AG08396 (cell line): ENCODE measurements at regions not wholly inside any gene's neighbourhood (a gene's known extent, or its start where the extent isn't known, plus 50 kb on each side); places are given as distances from the start of the nearest gene placed in this dataset.
A peak's percentile ranks its signal among the peaks of the same experiment; 100 is the strongest.

Experiments used
- DNase-seq: peaks from one replicate; pipeline ENCODE4 v3.0.0; 2012; ENCODE audit warnings: low spot score, mixed read lengths

DNA sequence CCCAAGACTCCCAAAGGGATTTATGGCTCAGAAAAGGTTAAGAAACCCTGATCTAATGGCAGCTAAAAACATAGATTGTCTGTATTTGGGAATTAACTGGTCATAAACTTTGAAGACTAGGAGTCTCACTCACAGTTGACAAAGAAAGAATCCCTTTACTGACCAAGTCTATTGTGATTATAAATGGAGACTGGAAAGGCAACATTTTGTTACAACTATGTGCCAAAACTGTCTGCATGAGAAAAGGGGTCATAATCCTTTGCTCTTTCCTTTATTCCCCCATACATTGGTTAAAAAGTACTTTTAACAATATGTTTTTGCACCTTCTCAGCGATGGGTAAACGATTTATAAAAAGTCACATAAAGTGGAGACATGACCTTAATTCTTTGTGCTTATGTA, 206.9 kb upstream of the MAP3K7 start:
- no peak for DNase-seq

DNA sequence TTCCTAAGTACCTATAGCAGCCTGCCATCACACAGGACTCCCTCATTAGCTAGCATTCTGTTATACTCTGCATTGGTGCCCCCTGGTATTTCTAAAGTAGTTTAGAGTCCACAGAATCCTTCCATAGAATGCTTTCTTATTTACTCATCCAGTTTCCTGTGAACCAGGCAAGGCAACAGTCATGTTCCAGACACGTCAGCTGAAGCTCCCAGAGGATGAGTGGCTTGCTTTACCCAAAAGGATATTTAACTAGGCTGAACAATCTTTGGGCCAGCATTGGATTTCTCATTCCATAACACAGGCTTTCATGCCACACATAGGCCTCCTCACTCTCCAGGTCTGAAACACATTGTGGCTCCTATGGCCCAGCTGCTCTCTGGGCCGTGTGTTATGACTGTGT, 203.8 kb upstream of the MAP3K7 start:
- DNase-seq = peak; percentile 9

DNA sequence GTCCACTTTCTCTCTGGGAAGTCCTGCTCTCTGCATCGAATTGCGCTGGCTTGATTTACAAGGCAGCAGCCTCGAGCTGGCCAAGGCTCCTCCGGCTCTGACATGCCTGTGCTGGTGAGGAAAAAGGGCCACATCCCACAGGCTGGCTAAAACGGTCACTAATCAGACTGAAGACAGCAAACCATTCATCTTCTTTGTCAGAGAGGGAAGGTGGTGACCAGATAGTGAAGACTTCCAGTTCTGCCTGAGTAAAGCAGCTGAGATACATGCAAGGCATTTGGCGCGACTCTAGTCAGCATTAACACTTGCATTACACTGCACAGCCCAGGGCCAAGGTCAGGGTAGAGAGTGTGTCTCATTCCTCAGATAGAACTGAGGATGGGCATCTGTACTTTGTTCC, 203.2 kb upstream of the MAP3K7 start:
- no peak for DNase-seq

DNA sequence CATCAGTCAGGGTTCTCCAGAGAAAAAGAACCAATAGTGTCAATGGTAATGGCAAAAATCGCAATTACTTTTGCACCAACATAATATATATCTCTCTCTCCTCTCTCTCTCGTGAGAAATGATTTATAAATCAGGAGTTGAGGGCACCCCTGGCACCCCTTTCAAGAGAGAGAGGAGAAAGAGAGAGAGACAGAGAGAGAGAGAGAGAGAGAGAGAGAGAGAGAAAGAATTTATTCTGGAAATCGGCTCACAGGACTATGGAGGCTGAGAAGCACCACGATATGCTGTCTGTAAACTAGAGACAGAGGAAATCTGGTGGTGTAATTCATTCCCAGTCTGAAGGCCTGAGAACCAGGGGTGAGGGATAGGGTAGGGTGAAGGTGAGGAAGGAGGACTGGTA, 201.9 kb upstream of the MAP3K7 start:
- DNase-seq = no peak

DNA sequence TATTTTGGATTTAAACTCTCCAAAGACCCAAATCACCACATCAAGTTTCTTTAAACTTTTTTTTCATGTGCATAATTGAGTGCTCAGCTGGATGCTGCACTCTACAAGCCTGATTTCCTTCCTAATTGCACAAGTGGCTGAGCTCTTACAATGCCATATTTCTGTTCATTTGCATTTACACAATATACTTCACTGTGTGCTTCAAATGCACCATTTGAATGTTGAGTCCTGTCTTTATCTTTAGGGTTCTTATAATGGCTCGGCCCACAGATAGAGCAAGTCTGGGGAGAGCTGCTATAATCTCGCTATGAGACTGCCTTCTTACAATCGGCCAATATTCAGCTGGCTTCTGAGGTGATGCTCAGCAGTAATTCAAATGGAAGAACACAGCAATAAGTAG, 200.6 kb upstream of the MAP3K7 start:
- DNase-seq = no peak

DNA sequence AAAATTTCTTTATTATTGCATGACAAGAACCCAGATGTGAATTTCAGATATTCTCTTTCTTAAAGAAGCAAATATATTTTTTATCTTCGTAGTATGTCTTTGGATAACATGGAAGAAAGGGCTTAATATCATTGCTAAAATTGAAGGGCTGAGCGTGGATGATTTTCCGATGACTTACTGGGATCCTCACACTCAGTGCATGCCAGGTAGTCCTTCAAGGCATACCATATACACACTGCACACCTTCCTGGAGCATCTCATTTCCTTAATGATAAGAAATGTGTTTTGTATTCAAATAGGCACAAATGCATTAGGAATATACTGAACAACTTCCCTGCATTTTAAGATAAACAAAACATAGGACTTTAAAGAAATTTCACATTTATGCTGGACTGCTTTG, 193.9 kb upstream of the MAP3K7 start:
- DNase-seq = no peak

DNA sequence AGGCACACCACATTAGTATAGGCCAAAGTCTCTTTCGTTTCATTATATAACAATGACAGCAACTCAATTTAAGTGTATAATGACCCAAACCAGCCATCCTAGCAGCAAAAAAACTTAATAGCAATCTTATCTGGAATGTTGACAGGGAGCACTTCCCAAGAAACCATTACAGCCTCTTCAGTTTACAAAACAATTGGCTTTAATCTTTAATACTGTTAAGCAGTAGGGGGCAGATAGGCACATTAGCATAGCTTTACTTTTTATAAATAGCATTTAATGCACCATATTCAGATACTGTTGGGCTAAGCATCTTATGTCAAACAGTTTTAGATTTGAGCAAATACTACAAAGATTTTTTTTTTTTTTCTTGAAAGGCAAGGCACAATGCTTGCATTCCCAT, 193.3 kb upstream of the MAP3K7 start:
- DNase-seq = no peak

DNA sequence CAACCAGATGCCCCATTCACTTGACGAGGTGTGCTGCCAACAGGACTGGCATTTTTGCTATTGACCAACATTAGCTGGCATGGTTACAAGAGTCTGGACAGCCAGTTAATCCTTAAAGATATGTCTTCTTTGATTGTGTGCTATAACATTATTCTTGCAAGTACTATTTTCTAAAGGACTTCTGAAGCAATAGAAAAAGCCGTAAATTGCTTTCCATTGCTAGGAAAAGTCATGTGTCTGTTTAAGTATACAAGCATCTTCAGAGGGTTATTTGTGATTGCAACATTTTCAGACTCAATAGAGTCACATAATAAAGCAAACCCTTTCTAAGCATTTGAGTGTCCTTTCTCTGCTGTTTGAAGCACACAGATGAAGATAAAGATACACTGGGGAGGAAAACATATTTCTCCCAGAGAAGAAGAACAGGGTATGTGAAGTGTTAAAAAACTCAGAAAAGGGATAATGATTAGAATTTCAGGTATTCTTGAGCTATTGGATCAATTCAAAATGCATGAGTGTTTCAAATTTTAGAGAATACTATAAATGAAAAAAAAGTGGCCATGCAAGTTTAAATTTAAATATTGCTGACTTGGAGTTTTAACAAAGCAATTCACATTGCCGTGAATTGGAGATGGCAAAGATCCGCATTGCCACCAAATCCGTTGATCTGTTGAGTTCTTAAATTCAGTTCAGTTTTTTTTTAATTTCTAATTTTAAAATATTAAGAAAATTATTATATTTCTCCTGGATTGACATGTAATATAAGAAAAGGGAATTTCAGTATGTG, 191.7 kb upstream of the MAP3K7 start:
- no peak for DNase-seq

DNA sequence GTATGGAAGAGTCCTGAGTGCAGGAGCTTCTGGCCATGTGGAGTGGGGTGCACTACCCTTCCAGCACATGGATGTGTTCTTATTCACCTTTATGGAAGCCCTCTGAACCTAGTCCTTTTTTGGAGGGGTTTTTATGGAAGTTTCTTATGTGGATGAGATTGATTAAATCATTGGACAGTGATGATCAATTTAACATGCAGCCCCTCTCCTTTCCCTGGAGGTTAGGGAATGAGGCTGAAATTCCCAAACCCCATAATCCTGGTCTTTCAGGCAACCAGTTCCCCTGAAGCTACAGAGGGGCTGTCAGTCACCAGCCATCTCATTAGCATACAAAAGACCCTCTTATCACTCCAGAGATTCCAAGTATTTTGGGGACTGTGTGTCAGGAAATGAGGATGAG, 183.9 kb upstream of the MAP3K7 start:
- DNase-seq = no peak

DNA sequence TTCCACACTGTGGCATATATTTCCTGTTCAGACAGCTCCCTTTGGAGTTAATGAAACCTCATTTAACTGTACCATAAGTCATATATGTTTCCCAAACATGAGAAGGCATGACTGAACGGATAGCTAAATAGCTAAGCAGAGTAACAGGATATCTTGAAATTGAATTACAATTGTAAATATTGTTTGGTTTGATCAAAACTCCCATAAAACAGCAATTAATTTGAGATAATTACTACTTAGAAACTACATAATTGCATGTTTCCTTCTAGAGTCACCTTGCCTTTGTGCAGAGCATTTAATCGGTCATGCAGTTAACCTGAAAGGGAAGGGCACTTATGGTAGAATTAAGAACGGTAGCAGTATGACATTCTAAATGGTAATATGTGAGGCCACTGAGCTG, 179.0 kb upstream of the MAP3K7 start:
- DNase-seq = no peak

DNA sequence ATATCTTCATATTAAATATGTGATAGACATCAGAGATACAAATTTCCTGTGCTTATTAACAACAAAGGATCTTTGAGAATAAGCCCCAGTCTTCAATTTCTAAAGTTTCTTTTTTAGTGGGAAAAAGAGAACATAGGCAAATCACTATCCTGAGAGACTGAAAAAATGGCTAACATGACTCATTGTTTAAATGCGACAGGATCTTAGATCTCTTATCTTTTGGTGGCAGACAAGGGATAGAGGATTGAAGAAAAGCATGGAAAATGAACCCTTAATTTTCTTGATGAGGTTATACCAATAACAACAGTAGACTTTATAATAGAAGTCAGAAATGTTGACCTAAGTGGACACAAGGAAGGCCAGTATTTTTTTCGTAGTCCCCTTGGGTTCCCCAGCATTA, 178.6 kb upstream of the MAP3K7 start:
- no peak for DNase-seq

DNA sequence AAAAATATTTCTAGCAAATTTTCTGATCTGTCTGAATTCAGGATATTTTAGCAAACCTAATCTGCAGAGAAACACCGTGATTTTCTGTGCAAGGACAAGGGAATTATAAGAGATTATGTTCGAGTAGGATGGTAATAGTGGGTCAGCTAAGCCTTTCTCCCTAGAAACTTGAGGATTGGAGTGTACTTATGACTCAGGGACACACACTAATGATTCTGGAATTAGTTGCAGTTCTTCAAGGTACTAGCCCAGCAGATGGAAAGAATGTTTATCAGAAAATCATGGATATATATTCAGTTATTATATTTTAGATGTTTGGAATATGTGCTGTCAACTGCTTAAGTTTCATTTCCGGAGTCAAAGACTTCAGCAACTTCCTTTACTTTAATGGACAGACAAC, 177.1 kb upstream of the MAP3K7 start:
- no peak for DNase-seq

DNA sequence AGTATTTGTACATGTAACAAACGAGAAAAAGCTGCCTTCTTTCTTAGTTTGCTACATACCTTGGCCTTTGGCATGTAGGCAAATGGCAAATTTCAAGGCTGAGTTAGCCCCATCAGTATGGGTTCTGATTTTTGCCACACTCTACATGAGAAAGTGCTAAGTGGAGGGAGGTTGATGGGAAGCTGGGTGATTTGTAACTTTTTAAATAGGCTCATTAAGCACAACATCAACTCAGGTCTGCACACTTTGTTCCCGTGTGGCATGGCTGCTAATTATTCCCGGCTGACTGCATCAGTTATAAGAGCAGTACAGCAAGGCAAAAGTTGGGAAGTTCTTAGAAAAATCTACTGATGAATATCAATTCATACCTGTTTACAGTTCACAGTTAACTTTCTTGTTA, 172.8 kb upstream of the MAP3K7 start:
- DNase-seq = no peak

DNA sequence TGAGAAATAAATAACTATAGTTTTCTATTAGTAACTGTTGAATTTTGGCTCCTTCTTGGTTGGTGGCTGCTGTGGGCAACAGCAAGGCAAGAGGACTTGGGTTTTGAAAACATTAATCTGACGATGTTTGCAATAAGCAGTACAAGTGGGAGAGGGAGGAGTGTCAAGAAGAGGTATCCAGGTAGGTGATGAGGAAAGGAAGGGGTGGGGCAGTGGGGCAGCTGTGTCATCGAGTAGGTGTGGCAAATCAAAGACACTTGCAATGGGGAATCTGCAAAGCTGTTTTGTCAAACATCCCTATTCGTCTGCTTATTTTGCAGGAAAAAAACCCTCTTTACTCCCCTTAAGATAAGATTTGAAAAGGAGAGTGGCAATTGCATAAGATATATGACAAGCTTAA, 171.9 kb upstream of the MAP3K7 start:
- DNase-seq = no peak

DNA sequence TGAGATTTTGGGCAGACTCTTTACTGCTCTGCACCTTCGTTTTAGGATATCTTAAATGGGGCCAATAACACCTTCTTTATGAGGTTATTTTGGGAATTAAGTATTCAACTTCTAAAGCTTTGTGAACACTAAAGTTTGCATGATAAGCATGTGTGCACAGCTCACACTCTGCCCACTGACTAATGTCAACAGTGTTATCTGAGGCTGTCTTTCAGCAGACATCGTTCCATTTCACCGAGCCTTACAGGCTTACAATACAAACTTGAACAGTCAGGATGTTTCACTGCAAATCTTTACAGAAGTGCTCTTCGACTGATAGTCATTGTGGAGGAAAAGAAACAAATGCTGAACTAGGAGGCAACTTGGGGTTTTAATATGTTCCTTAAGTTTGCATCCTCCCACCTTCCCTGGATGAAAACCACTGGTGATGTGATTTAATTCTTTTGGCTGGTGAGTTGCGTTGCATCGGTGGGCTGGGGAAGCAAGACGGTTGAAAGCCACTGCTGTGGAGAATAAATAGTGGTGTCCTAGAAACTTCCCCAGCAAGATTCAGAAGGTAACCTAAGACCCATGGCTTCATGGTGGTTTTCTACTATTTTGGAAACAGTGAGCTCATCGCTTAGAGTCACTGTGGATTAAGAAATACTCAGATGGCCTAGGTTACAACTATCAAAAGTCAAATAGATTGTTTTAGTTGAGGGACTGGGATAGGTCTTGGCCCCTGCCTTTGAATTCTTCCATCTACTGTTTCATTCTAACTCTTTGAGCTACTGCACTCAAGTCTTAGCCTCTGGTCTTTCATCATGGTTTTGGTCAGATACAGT, 167.2 kb upstream of the MAP3K7 start:
- no peak for DNase-seq

DNA sequence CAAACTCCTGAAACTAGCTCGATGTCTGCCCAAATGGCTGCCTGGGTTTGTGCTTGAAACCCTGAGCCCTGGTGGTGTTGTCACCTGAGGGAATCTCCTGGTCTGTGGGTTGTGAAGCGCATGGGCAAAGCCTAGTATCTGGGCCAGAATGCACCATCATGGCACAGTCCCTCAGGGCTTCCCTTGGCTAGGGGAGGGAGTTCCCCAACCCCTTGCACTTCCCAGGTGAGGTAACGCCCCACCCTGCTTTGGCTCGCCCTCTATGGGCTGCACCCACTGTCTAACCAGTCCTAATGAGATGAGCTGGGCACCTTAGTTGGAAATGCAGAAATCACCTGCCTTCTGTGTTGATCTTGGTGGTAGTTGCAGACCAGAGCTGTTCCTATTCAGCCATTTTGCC, 152.9 kb upstream of the MAP3K7 start:
- DNase-seq = no peak

DNA sequence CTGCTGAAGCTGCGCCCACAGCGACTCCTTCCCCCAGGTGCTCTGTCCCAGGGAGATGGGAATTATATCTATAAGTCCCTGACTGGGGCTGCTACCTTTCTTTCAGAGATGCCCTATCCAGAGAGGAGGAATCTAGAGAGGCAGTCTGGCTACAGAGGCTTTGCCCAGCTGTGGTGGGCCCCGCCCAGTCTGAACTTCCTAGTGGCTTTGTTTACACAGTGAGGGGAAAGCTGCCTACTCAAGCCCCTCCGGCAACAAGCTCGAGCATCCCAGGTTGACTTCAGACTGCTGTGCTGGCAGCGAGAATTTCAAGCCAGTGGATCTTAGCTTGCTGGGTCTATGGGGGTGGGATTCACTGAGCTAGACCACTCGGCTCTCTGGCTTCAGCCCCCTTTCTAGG, 152.5 kb upstream of the MAP3K7 start:
- DNase-seq = no peak

DNA sequence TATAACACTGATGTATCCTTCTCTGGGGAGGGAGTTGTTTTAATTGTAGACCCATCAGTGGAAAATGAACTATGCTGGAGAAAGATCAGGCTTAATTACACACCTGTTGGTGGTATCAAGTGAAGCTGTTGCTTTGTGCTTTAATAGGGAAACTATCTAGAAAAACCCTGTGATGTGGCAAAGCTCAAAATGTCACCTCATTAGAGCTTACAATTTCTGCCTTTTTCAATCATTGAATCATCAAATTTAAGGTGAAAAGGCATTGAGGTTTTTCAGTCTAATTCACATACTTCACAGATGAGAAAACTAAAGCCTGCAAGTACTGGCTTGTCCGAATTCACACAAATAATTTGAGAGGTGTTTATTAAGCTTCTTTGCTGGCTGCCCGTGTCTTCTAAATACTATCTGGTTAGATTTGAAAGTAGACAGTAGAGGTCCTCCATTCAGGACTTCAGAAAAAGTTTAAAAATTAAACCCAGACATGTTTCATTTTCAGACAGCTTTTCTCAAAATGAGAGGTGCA, 143.3 kb upstream of the MAP3K7 start:
- no peak for DNase-seq

DNA sequence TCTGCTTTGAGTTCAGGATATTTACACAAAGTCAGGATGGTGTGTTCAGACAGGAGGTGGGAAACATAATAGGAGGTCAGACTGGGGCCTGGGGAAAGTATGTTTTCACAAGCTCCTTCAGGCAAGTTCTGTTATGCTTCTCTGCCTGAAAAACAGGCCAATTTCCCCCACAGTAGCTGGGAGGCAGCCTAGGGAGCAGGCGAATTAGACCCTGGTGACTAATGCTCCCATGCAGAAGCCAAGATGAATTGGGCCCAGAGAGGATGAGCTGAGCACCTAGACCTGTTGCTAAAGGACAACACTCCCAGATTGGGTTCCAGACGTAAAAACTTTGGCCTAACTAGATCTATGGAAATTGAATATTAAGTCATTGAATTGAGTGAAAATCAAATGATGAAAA, 142.2 kb upstream of the MAP3K7 start:
- DNase-seq = no peak

DNA sequence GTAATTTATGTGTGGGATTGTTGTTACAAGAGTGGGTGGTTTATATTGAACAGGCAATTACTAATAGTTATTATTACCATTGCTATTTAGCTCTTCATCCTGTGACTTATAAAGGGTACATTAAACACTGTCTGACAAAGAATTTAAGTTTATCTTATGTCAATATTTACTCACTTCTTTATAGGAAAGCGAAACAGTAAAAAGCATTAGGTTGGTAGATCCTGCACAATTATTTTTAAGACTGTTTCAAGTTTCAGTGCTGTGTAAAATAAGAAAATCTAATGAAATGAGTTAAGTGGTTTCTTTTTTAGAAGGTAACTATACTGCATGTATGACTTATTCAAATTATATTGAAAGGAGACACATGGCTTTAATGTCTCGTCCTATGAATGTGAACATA, 135.8 kb upstream of the MAP3K7 start:
- DNase-seq = no peak

DNA sequence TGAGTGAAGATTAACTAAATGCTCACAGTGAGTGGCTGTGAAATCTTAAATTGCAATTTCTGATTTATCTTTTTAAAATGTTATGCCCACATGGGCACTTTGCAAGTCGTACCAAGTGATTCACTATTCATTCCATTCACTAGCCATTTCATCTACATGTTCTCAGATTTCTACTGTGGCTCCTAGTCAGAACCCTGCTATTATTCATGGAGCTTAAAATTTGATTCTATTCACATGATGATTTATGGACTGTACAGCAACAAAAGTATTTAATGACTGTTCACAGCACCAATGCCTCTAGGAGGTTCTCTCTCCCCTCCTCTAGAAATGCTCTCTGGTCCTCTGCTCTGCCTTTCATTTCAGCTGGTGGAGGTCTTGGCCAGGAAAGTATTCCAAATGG, 133.5 kb upstream of the MAP3K7 start:
- no peak for DNase-seq

DNA sequence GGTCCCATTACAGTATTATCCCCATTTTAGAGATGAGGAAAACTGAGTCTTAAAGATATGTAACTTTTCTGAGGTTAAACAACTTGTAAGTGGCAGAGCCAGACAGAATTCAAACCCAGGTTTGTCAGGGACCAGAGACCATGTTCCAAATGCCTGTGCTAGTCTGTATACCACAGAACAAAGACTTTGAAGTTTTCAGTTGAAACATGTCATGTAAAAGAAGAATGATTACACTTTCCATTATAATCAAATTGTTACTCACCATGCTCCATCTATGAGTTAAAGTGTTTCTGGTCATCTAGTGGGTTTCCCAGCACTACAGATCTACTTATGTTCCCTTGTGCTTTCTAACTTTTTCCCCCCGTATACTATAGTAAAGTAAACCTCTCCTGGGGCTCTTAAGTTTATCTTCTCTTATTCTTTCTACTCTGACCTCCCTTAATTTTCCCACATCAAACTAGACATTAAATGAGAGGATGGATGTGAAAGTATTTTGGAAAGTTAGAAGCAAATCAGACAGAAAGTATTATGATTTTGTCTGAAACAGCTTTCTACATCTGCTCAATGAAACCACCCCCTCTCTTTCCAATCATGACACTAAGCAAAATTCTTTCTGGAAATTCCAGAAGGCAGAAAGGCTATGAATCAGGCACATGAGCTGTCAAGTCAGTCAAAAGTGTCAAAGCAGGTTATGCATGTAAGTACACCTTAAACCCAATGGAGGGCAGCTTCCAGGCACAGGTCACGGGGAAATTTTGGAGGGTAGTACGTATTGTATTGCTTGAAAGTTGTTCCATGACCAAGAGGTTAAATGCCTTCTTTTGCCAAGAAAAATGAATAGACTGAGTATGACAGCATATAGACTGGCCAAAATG, 132.7 kb upstream of the MAP3K7 start:
- no peak for DNase-seq

DNA sequence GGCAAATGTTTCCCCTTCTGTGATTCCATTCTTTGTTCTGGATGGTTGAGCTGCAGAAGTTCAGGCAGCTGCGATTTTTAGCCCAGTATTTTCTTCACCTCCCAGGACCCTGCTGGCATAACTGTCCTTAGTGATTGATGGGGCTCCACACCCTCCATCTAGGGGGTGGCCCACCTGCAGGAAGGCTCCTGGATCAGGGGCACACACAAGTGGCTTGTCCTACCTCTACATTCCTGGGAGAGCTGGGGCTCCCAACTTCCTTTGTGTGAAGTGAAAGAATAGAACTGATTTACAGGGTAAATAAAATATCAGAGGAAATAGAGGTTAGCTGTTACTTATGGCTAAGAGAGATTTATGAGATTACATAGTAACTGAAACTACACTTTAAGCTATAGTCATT, 129.5 kb upstream of the MAP3K7 start:
- no peak for DNase-seq
